ENCODE measurements at regions not wholly inside any gene's neighbourhood (a gene's known extent, or its start where the extent isn't known, plus 50 kb on each side); places are given as distances from the start of the nearest gene placed in this dataset.

DNA sequence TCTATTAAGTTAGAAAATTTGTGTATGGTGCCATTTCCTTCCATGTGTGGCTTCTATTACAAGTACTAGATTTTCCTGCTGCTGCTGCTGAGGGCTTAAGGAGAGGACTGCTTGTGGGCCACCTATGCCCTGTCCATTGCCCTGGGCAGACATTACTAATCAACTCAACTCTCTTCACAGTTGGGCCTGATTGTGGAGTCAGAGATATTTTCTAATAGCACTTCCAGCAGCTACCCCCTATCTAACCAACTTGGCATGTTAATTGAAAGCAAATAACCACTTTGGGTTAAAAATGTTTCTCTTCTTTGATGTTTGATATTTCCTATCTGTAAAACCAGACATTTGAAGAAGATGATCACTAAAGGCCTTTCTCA is 242.0 kb downstream of the EDEM1 start:
- Histone ChIP-seq H3K27ac (ENCODE audit: low read depth, low read length) (no peak overlapping the region), H3K4me3 (ENCODE audit: low read length) (no peak overlapping the region), H3K4me1 (ENCODE audit: control insufficient read depth in 2 of 2, insufficient read depth in 2 of 2, low read length in 2 of 2) (no peaks in the 10 kb centered on the region), H3K36me3 (ENCODE audit: control insufficient read depth in 2 of 3, insufficient read depth in 3 of 3, low read length in 3 of 3) (no peaks in the 10 kb centered on the region), H3K27me3 (ENCODE audit: control insufficient read depth in 2 of 2, insufficient read depth in 2 of 2, low read length in 2 of 2) (no peaks in the 10 kb centered on the region), H3K9me3 (ENCODE audit: control insufficient read depth in 2 of 3, low read length in 3 of 3) (no peaks in the 10 kb centered on the region)
- Mint-ChIP-seq H3K27me3 (peaks cover 5 to 11% (median 9%) of the 10 kb centered on the region in 5 donors), H3K4me3 (no peak overlapping the region), H3K27ac (no peak overlapping the region), H3K36me3 (no peaks in the 10 kb centered on the region), H3K9me3 (peaks cover 0 to 1% (median 0%) of the 10 kb centered on the region in 11 donors), H3K4me1 (peaks cover 0 to 9% (median 5%) of the 10 kb centered on the region in 7 donors)
- ATAC-seq (no peak), DNase-seq (no peak)
- intact Hi-C loops (cut with micrococcal nuclease): no loop called here
- ChIA-PET CTCF (no interaction called here), POLR2A (no interaction called here)

DNA sequence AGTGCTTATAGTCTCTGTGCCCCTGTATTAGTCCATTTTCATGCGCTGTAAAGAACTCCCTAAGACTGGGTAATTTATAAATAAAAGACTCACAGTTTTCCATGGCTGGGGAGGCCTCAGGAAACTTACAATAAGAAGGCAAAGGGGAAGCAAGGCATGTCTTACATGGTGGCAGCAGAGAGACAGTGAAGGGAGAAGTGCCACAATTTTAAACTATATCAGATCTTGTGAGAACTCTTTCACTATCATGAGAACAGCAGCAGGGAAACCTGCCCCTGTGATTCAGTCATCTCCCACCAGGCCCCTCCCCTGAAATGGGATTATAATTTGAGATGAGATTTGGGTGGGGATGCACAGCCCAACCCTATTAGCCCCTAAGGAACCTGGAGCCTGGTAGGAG is 243.2 kb downstream of the EDEM1 start:
- ChIA-PET CTCF (no interaction called here), POLR2A (no interaction called here)
- no peak overlapping the region for H3K27ac ChIP-seq (ENCODE audit: low read depth, low read length)
- no peak overlapping the region for H3K4me3 ChIP-seq (ENCODE audit: low read length)
- Mint-ChIP-seq H3K36me3 (no peaks in the 10 kb centered on the region), H3K4me1 (peaks cover 0 to 9% (median 5%) of the 10 kb centered on the region in 7 donors), H3K9me3 (peaks cover 0 to 1% (median 0%) of the 10 kb centered on the region in 11 donors), H3K27ac (no peak overlapping the region), H3K27me3 (peaks cover 5 to 10% (median 6%) of the 10 kb centered on the region in 5 donors), H3K4me3 (no peak overlapping the region)
- H3K36me3 ChIP-seq (ENCODE audit: control insufficient read depth in 2 of 3, insufficient read depth in 3 of 3, low read length in 3 of 3): no peaks in the 10 kb centered on the region
- no peaks in the 10 kb centered on the region for H3K9me3 ChIP-seq (ENCODE audit: control insufficient read depth in 2 of 3, low read length in 3 of 3)
- intact Hi-C loops (cut with micrococcal nuclease): no loop called here
- H3K27me3 ChIP-seq (ENCODE audit: control insufficient read depth in 2 of 2, insufficient read depth in 2 of 2, low read length in 2 of 2): no peaks in the 10 kb centered on the region
- ATAC-seq: no peak
- DNase-seq: no peak
- no peaks in the 10 kb centered on the region for H3K4me1 ChIP-seq (ENCODE audit: control insufficient read depth in 2 of 2, insufficient read depth in 2 of 2, low read length in 2 of 2)

DNA sequence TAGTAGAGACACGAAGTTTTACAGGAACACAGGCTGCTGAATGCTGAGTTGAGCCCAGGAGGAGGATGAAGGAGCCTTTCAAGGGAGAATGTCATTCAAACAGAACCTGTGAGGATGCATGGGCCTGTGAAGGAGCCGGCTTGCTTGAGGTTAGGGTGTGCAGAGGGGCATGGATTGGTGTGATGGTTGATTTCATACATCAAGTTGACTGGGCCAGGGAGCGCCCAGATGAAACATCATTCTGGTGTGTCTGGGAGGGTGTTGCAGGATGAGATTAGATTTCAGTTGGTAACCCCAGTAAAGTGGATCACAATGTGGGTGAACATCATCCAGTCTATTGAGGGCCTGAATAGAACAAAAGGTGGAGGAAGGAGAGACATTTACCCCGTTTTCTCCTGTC is 243.6 kb downstream of the EDEM1 start:
- ChIA-PET CTCF (no interaction called here), POLR2A (no interaction called here)
- H3K4me1 ChIP-seq (ENCODE audit: control insufficient read depth in 2 of 2, insufficient read depth in 2 of 2, low read length in 2 of 2): no peaks in the 10 kb centered on the region
- DNase-seq: no peak
- ATAC-seq: no peak
- intact Hi-C loops (cut with micrococcal nuclease): no loop called here
- Mint-ChIP-seq H3K9me3 (no peaks in the 10 kb centered on the region), H3K4me1 (peaks cover 0 to 8% (median 5%) of the 10 kb centered on the region in 7 donors), H3K27me3 (peaks cover 5 to 10% (median 6%) of the 10 kb centered on the region in 5 donors), H3K4me3 (no peak overlapping the region), H3K27ac (no peak overlapping the region), H3K36me3 (no peaks in the 10 kb centered on the region)
- H3K27ac ChIP-seq (ENCODE audit: low read depth, low read length): no peak overlapping the region
- H3K36me3 ChIP-seq (ENCODE audit: control insufficient read depth in 2 of 3, insufficient read depth in 3 of 3, low read length in 3 of 3): no peaks in the 10 kb centered on the region
- no peaks in the 10 kb centered on the region for H3K9me3 ChIP-seq (ENCODE audit: control insufficient read depth in 2 of 3, low read length in 3 of 3)
- no peak overlapping the region for H3K4me3 ChIP-seq (ENCODE audit: low read length)
- H3K27me3 ChIP-seq (ENCODE audit: control insufficient read depth in 2 of 2, insufficient read depth in 2 of 2, low read length in 2 of 2): no peaks in the 10 kb centered on the region

DNA sequence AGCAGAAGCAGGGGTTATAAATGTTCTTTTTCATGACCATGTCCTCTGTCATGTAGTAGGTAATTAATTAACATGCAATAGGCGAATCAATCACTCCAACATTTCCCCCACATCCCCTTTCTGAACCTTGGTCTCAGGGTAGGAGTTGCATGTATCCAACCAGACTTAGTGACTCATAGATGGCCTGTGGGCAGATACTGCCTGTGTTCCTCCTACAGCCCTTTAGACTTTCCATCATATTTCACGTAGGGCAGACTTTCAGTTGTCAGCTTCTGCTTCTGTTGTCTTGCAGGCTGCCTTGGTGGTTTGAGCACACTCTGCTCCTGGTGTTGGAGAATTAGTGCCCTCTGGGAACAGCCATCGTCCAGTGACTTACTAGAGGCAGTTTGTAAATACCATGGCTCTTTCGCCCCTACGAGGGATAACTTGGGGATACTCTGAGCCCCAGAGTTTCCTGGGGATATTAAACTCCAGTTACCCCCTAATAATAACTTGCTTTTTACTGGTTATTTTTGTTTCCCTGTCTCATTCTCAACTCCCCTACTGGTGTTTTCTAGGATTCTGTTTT is 244.4 kb downstream of the EDEM1 start:
- DNase-seq (no peak), ATAC-seq (peak; percentile 60)
- intact Hi-C loops (cut with micrococcal nuclease): no loop called here
- H3K27me3 ChIP-seq (ENCODE audit: control insufficient read depth in 2 of 2, insufficient read depth in 2 of 2, low read length in 2 of 2): no peaks in the 10 kb centered on the region
- no peaks in the 10 kb centered on the region for H3K36me3 ChIP-seq (ENCODE audit: control insufficient read depth in 2 of 3, insufficient read depth in 3 of 3, low read length in 3 of 3)
- Mint-ChIP-seq H3K36me3 (no peaks in the 10 kb centered on the region), H3K27me3 (peaks cover 0 to 9% (median 4%) of the 10 kb centered on the region in 5 donors), H3K4me3 (no peak overlapping the region), H3K27ac (no peak overlapping the region), H3K4me1 (peaks cover 0 to under 1% (median 0%) of the 10 kb centered on the region in 7 donors), H3K9me3 (no peaks in the 10 kb centered on the region)
- no peaks in the 10 kb centered on the region for H3K9me3 ChIP-seq (ENCODE audit: control insufficient read depth in 2 of 3, low read length in 3 of 3)
- H3K27ac ChIP-seq (ENCODE audit: low read depth, low read length): no peak overlapping the region
- no peaks in the 10 kb centered on the region for H3K4me1 ChIP-seq (ENCODE audit: control insufficient read depth in 2 of 2, insufficient read depth in 2 of 2, low read length in 2 of 2)
- H3K4me3 ChIP-seq (ENCODE audit: low read length): no peak overlapping the region
- CTCF ChIA-PET: no interaction called here
- POLR2A ChIA-PET: no interaction called here

DNA sequence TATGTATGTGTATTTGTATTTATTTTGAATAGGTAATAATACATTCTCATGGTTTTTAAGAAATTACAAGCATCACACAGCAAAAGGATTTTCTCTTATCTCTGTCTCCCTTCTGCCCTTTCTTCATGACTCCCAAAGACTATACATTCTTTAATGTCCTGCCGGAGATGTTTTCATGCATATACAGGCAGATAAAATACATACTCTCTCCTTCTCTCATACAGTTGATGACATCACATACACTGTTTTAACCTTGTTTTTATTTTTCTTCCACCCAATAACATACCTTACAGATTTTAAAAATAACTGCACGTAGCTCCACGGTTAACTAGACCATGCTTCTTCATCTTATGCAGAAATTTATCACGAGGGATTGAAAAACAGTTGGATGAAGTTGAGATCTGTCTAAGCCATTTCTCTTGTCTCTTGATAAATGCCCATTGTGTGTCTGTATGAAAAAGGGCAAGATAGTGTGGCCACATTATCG is 249.8 kb downstream of the EDEM1 start:
- peaks cover 6 to 20% (median 20%) of the 10 kb centered on the region in 5 donors for H3K27me3 Mint-ChIP-seq
- no peaks in the 10 kb centered on the region for H3K27me3 ChIP-seq (ENCODE audit: control insufficient read depth in 2 of 2, insufficient read depth in 2 of 2, low read length in 2 of 2)
- H3K9me3 ChIP-seq (ENCODE audit: control insufficient read depth in 2 of 3, low read length in 3 of 3): no peaks in the 10 kb centered on the region
- H3K27ac Mint-ChIP-seq: no peak overlapping the region
- H3K4me1 ChIP-seq (ENCODE audit: control insufficient read depth in 2 of 2, insufficient read depth in 2 of 2, low read length in 2 of 2): no peaks in the 10 kb centered on the region
- ATAC-seq (no peak), DNase-seq (no peak)
- no peaks in the 10 kb centered on the region for H3K9me3 Mint-ChIP-seq
- H3K36me3 Mint-ChIP-seq: no peaks in the 10 kb centered on the region
- H3K4me1 Mint-ChIP-seq: no peaks in the 10 kb centered on the region
- no peak overlapping the region for H3K4me3 Mint-ChIP-seq
- ChIA-PET CTCF (no interaction called here), POLR2A (no interaction called here)
- H3K27ac ChIP-seq (ENCODE audit: low read depth, low read length): no peak overlapping the region
- intact Hi-C loops (cut with micrococcal nuclease): no loop called here
- H3K4me3 ChIP-seq (ENCODE audit: low read length): no peak overlapping the region
- no peaks in the 10 kb centered on the region for H3K36me3 ChIP-seq (ENCODE audit: control insufficient read depth in 2 of 3, insufficient read depth in 3 of 3, low read length in 3 of 3)

DNA sequence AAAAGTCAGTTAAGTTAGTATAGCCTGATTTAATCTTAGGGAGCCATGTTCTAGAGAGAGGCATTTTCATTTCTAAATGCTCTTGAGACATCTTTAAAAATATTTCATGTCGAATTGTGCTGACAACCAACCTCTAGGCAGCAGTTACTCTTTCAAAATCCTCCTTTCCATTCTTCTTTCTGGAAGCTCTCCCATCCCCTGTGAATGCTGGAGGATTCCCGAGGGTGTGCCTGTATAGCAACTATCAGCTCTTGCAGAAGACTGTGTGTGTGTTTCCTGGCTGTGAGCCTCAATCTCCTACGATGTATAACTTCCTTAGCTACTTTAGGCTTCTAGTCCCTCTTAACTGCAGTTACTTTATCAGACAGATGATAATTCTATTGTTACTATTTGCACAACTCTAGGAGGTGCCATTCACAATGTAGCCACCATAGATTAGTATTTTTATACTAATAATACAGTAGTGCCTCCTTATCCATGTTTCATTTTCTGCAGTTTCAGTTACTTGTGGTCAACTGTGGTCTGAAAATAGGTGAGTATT is 250.3 kb downstream of the EDEM1 start:
- Mint-ChIP-seq H3K9me3 (no peaks in the 10 kb centered on the region), H3K27me3 (peaks cover 6 to 20% (median 17%) of the 10 kb centered on the region in 5 donors), H3K27ac (no peak overlapping the region), H3K36me3 (no peaks in the 10 kb centered on the region), H3K4me1 (no peaks in the 10 kb centered on the region), H3K4me3 (no peak overlapping the region)
- Histone ChIP-seq H3K4me3 (ENCODE audit: low read length) (no peak overlapping the region), H3K4me1 (ENCODE audit: control insufficient read depth in 2 of 2, insufficient read depth in 2 of 2, low read length in 2 of 2) (no peaks in the 10 kb centered on the region), H3K27me3 (ENCODE audit: control insufficient read depth in 2 of 2, insufficient read depth in 2 of 2, low read length in 2 of 2) (no peaks in the 10 kb centered on the region), H3K9me3 (ENCODE audit: control insufficient read depth in 2 of 3, low read length in 3 of 3) (no peaks in the 10 kb centered on the region), H3K27ac (ENCODE audit: low read depth, low read length) (no peak overlapping the region), H3K36me3 (ENCODE audit: control insufficient read depth in 2 of 3, insufficient read depth in 3 of 3, low read length in 3 of 3) (no peaks in the 10 kb centered on the region)
- intact Hi-C loops (cut with micrococcal nuclease): no loop called here
- ATAC-seq (no peak), DNase-seq (no peak)
- ChIA-PET POLR2A (no interaction called here), CTCF (no interaction called here)

DNA sequence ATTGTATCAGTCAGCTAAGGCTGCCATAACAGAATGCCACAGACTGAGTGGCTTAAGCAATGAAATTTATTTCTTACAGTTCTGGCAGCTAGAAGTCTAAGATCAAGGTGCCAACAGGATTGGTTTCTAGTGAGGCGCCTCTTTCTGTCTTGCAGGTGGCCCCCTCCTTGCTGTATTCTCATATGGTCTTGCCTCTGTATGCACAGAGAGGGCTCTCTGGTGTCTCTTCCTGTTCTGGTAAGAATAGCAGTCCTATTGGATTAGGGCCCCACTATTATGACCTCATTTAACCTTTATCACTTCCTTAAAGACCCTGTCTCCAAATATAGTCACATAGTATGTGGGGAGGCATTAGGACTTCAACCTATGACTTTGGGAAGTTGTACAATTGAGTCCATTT is 253.9 kb downstream of the EDEM1 start:
- Mint-ChIP-seq H3K27ac (no peak overlapping the region), H3K9me3 (peaks cover 0 to 6% (median 0%) of the 10 kb centered on the region in 11 donors), H3K4me3 (no peak overlapping the region), H3K27me3 (peaks cover 8 to 24% (median 19%) of the 10 kb centered on the region in 5 donors), H3K4me1 (no peaks in the 10 kb centered on the region), H3K36me3 (no peaks in the 10 kb centered on the region)
- intact Hi-C loops (cut with micrococcal nuclease): no loop called here
- POLR2A ChIA-PET: no interaction called here
- Histone ChIP-seq H3K4me1 (ENCODE audit: control insufficient read depth in 2 of 2, insufficient read depth in 2 of 2, low read length in 2 of 2) (no peaks in the 10 kb centered on the region), H3K9me3 (ENCODE audit: control insufficient read depth in 2 of 3, low read length in 3 of 3) (no peaks in the 10 kb centered on the region), H3K4me3 (ENCODE audit: low read length) (no peak overlapping the region), H3K27ac (ENCODE audit: low read depth, low read length) (no peak overlapping the region), H3K27me3 (ENCODE audit: control insufficient read depth in 2 of 2, insufficient read depth in 2 of 2, low read length in 2 of 2) (no peaks in the 10 kb centered on the region), H3K36me3 (ENCODE audit: control insufficient read depth in 2 of 3, insufficient read depth in 3 of 3, low read length in 3 of 3) (no peaks in the 10 kb centered on the region)
- DNase-seq (no peak), ATAC-seq (no peak)
- CTCF ChIA-PET: no interaction called here

Measured in naive thymus-derived CD4-positive, alpha-beta T cell (primary cell).